DMS153 (cell line): ENCODE measurements at regions not wholly inside any gene's neighbourhood (a gene's known extent, or its start where the extent isn't known, plus 50 kb on each side); places are given as distances from the start of the nearest gene placed in this dataset.
"Not testable (repeated sequence)": the region's sequence is repeated elsewhere in the genome, so short reads cannot be mapped to it uniquely, and the experiment has no call there.

ENCODE experiments used
- DNase-seq: peaks from one replicate; lab custom pipeline; 2025; lab: John Stamatoyannopoulos, UW

DNA sequence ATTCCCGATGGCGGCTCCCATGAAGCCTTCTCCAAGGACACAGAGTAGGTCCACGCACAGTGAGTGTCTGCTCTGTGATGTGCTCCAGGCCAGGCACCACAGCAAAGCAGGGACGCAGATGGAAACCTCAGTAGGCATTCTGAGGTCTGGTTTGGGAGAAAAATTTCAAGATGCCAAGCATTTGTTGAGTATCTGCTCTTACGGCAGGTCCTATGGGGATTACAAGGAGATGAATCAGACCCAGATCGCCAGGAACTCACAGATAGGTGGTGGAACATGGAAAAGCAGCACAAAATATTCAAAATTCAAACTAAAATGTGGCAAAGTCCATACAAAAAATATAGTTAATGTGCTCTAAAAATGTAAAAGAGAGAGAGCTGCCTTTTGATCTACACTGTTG lies 684.9 kb upstream of the TMEM132C start:
- DNase-seq: no peak

DNA sequence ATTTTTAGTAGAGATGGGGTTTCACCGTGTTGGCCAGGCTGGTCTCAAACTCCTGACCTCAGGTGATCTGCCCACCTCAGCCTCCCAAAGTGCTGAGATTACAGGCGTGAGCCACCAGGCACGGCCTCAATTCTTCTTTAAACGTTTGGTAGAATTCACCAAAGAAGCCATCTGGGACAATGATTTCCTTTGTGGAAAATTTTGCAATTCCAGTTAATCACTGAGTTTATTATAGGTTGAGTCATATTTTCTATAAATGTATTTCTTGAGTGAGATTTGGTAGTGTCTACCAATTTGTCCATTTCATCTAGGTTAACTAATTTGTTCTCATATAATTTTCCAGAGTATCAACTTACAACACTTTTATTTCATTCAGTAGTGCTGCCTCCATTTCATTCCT lies 683.9 kb upstream of the TMEM132C start:
- DNase-seq: no peak

DNA sequence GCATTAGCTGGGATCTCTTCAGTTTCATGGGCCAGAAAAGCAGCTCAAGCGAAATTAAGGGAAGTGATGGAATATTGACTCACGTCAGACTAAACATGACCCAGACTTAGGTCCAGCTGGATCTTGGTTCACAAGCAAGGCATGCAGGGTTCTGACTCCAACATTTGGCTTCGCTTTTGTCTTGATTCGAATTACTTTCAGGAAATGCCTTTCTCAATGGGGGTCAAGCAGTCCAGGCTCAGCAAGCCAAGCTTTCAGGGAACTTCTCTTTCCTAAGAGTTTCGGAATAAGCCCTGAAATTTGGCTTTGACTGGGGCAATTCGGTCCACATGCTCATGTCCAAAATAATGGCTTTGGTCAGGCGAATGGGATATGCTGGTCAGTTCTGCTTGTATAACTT lies 678.7 kb upstream of the TMEM132C start:
- DNase-seq: no peak

DNA sequence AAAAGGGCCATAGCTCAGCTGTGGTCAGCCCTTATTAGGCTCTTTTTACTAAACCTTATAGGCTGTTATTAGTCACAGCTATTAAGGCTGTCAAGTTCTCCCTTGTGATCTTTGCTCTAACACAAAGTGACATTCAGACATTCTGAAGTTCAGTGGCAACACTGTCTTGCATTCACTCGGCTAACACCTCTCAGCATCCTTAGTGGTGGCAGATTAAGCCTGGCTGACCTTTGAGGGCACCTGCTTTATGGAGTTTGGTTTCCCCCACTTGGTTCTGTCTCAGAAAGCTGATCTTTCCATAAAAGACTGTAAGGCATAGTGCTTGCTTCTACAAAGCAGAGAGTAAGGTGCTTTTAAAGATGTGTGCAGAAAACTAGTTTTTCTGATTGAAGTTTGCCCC lies 677.4 kb upstream of the TMEM132C start:
- DNase-seq: no peak

DNA sequence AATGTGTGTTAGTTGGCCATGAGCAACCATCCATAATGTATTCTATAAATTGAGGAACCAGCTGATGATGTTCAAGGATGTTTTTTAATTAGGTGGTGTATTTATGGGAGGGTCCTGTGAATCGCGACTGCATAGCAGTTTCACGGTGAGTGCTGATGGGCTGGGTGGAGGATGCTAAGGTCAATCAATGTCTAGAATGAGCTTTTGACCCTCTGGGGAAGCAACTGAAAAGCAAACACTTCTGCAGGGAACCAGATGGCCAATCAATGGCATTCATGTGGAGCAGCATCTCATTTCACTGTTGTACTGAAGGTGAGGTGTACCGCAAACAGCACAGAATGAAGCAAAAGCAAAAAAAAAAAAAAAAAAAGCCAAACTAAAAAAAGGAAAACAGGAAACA lies 676.1 kb upstream of the TMEM132C start:
- peak; percentile 77 for DNase-seq

DNA sequence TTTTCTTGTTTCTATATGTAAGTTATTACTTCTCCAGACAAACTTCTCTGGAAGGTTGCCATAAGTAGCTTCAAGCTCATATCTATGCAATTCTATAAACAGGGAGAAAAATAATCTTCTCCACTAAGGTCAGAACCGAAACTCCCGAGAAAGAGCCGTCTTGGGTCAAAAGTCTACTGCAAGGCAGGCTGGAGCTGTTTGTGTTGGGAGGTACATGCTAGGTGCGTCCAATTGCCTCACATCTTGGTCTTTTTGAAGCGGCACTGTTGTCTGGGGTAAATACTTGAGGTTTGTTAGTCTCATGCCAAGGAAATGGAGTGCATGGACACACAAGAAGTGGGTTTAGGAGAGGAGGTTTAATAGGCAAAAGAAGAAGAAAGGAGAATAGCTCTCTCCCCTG lies 674.7 kb upstream of the TMEM132C start:
- DNase-seq: no peak

DNA sequence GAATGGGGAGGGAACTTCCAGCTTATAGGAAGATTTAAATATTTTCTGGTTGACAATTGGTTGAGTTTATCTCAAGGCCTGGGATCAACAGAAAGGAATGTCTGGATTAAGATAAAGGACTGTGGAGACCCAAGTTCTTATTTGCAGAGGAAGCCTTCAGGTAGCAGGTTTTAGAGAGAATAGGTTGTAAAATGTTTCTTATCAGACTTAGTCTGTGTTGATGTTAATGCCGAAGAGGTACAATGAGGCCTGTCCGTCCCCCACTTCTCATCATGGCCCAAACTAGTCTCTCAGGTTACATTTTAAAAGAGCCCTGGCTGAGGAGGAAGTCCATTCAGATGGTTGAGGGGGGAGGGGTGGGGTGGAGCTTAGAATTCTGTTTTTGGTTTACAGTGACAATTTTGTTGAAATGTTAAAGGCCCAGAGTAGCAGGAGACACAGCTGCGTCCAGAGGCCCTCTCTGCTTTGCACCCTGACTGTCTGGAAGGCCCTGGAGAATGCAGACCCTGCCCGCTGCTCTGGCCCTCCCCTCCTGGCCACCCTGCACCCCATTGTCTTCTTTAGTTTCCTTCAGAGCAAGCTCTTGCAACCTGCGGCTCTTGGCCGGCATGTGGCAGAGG lies 672.5 kb upstream of the TMEM132C start:
- peak; percentile 73 for DNase-seq

DNA sequence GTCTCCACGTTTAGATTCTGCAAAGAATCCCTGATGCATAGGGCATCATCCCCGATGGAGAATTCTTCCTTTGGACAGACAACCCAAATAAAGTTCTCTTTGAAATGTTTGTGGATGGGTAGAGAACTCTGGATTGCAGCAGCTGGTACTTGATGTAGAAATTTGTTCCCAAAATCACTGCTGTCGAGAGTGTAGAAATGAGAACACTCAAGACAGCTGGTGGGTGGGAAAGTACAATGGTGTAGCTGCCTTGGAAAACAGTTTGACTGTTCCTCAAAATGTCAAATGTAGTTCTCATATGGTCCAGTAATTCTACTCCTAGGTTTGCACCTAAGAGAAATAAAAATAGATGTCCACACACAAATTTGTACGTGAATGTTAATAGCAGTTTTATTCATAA lies 671.5 kb upstream of the TMEM132C start:
- DNase-seq: no peak

DNA sequence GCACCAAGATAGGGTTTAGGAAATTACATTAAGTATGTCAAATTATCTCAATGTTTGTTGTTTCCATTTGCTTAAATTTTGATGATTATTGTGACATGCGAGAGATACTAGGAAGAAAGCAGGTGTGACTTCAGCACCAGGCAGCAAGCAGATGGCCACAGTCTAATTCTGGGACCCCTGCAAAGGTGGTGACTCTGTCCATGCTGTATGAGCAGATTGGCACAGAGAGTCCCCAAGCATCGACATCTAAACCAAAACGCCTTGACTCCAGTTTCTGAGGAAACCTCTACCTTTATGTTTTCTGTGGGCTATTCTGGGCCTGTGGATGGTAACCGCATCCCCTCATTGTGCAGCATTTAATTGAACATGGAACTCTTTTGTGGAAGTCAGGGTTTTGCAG lies 670.1 kb upstream of the TMEM132C start:
- DNase-seq: no peak

DNA sequence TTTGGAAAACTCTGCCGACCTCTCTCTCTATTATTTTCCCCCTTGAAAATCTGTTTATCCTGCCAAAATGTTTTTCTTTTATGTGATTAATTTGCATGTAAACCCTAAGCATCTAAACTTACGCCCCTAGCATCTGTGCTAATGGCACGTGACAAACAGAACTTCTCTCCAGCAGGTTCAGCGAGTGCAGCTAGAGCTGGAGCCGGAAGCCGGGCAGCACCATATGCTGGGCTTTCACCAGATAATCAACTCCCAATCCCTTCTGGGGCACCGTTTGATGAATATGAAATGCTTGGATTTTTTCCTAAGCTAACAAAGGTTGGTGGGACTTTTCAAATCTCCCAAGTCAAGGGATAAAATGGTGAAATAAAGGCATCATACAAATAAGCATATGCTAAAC lies 667.5 kb upstream of the TMEM132C start:
- no peak for DNase-seq

DNA sequence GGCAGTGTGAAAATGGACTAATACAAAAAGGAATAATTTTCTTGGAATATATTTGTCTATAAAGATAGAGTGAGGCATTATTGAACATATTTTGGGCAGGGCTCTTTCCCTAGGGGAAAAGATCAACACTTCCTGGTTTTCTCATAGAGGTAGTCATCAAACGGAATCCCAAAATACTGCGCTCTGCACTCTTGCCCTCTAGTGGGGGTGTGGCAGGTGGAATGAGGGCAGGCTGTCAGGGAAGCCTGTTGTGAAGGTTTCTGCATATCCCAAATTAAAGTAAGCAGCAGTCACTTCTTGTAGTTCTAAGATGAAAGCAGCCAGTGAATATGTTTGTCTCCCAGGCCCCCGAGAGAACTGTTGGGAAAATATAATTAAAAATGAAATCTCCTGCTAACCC lies 666.8 kb upstream of the TMEM132C start:
- DNase-seq: peak; percentile 46

DNA sequence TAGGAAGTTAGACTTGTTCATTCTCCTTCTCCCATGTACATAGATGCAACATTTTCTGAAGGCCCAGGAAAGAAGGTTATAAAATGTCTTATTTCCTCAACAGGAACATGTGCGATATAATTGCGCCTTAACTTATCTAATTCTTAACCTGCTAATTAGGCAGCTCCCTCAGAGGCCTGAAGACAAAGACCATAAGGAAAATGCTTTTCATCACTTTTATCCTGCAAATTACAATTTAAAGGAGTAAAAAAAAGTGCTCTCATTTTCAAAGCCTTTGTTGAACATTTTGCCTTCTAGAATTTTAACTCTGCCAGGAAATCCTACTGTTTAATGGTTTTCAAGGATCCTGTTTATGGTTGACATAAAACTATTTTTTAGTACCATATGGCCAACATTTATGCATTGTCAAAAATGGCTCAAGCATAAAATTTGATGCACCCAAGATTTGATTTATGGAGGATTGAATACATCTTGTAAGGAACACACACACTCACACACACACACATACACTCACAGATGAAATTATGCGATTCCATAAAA lies 660.4 kb upstream of the TMEM132C start:
- no peak for DNase-seq

DNA sequence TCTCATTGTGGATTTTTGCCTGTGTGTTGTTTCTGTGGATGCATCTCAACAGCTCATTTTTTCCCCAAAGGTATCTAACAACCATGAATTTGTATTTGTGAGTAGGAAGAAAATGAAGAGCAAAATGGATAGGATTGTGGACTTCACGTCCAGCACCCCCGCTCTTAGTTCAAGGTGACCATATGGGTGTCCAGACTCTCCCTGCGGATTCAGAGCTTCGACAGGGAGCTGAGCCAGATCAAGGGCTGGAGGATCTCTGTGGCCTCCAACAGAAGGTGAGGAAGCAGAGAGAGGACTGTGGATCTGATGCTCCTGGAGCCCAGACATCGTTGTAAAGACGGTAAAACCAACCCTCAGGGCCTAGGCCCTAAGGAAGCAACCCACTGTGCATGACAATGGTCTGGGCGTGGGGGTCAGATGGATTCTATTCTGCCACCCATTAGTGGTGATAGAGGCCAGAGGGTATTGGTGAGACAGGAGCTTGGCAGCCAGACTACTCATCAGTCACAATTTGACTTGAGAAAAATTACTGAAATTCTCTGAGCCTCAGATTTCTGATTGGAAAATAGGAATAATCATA lies 659.7 kb upstream of the TMEM132C start:
- DNase-seq: no peak

DNA sequence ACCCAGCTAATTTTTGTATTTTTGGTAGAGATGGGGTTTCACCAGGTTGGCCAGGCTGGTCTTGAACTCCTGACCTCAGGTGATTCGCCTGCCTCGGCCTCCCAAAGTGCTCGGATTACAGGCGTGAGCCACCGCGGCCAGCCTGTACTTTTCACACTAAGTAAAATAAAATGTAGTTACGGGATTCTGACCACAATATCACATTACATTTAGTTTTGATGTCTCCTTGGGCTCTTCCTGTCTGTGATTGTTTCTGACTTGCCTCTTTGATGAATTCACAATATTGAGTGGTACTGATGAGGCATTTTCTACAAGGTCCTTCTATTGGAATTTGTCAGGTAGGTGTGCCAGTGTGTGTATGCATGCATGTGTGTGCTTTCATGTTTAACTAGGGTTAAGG lies 658.6 kb upstream of the TMEM132C start:
- not testable (repeated sequence) for DNase-seq

DNA sequence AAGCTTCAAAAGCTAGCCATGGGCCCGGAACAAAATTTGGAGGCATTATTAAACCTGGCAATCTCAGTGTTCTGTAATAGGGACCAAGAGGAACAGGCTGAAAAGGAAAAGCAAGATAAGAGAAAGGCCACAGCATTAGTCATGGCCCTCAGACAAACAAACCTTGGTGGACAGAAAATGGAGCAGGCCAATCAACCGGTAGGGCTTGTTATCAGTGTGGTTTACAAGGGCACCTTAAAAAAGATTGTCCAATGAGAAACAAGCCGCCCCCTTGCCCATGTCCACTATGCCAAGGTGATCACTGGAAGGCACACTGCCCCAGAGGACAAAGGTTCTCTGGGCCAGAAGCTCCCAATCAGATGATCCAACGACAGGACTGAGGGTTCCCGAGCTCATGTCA lies 653.9 kb upstream of the TMEM132C start:
- DNase-seq: no peak

DNA sequence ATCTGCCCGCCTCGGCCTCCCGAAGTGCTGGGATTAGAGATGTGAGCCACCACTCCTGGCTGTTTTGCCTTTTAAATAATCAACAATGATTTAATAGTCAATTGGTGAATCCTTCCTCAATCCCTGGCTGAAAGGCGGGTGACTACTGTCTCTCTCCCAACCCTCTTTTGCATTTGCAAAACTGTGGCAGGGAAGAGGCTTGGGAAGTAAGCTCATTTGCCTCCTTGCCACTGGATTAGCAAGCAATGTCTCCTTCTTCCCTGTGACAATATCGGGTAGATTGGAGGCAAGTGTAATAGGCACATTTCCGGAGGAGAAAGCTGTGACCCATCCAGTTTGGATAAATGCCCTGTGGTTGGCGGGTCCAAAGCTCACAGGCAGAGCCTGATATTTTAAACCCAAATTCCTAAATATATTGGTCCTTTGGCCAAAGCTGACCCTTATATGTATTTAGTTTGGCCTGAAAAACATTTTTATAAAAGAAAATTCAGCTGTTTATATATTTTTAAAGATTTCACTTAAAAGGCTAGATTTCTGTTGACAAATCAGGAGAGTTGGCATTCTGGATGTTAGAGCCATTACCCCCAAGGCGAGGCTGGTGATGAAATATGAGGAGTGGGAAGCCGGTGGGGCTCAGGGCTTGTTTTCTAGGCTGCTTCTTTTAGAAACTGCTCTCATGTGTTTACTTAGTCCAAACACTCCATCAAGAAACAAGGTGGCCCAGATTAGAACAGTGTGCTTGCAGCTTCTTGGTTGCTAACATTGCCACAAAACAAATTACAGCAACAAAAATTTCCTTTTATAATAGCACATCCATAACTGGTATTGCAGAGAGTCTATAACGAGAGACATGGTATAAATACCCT lies 646.9 kb upstream of the TMEM132C start:
- DNase-seq: no peak

DNA sequence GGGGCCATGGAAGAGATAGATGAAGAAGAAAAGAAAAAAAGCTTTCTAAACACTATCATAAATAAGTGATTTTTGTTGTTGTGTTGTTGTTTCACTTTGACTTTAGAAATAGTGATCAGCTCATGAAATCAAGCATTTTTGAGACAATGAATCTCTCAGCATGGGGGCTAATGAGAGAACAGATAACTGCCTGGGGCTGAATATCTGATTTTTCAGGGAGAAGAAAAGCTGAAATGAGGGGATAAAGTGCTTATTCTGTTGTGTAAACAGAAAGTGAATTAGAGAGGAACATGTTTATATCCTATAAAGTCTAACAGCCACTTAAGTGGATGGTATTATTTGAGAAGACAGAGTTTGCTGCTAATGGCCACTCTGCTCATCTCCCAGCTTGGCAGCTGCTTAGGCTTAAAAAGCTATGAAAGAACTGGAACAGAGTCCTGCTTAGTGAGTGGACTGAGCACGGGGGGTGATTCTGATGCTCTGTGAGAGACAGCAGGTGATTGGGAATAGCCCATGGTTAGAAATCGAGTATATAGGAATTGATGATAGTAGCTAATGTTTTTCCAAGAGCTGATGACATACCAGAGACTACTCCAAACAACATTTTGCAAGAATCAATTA lies 646.1 kb upstream of the TMEM132C start:
- peak; percentile 67 for DNase-seq

DNA sequence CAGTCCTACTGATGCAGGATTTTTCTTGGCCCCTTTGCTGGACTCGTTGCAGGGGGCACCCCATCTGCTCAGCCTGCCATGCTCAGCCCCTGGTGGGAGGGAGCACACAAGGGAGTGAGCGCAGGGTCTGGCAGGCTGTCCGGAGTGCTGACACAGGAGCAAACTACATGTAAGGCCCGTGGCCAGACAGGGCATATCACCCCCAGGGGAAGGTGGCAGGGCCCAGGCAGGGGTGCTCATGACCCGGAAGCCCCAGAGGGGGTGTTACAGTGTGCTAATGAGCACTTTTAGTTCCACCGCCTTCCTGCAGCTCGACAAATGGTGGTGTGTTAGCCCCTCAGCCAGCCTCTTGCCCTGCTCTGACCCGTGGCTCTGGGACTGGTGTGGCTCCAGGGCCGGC lies 645.6 kb upstream of the TMEM132C start:
- DNase-seq: no peak

DNA sequence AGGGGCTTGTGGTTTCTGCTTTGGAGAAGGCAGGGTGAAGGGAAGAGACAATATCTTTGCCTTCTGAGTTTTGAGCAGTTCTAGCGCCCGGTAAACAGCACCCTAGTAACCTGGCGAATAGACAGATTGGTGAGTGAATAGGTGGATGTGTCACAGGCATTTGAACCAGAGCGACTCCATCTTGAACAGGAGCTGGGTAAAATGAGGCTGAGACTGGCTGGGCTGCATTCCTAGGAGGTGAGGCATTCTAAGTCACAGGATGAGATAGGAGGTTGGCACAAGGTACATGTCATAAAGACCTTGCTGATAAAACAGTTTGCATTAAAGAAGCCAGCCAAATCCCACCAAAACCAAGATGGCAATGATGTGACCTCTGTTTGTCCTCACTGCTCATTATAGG lies 643.6 kb upstream of the TMEM132C start:
- no peak for DNase-seq

DNA sequence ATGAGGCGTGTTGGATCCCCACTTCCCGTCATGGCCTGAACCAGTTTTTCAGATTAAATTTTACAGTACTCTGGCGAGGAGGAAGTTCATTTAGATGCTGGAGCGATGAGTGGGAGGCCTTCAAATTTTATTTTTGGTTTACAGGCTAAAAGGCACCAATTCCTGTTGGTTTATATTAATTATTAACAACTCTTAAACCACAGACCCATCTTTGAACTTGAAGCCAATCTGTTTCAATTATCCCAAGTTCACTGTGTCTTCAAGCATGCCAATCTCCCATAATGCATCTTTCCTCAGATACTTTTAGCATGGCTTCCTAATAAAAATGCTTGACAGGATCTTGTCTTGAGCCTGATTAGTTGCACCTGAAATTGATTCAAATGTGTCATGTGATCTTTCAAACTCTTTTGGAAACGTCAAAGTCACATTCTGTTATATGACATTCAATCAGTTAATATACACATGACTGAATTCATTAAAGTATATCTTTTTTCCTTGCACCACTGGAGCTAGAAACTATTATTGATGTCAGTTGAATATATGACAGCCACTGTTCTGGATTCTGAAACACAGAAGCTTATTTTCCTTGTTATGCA lies 641.7 kb upstream of the TMEM132C start:
- DNase-seq: no peak

DNA sequence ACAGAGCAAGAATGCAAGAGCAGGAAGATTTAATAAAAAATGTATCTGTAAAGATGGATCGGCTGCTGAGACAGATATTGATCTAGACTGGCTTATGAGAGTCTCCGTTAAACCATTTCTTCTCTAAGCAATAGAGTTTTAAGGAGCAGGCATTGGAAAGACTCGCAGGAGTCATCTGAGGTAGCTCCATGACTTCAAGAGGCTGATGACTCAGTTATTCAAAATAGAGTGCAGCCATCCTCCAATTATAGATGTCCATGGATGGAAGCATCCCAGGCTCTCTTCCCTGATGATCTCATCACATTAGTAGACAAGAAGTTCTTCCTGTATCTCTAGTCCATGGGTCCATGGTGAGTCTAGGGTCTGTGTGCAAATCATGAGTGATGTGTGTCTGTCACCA lies 638.3 kb upstream of the TMEM132C start:
- peak; percentile 22 for DNase-seq
